Tibial nerve (tissue), 4 donors: ENCODE measurements at regions not wholly inside any gene's neighbourhood (a gene's known extent, or its start where the extent isn't known, plus 50 kb on each side); places are given as distances from the start of the nearest gene placed in this dataset.
"Not testable (repeated sequence)": the region's sequence is repeated elsewhere in the genome, so short reads cannot be mapped to it uniquely, and the experiment has no call there.

ENCODE experiments used
- DNase-seq, 2 donors: peaks; one replicate each; pipeline ENCODE4 v3.0.0-alpha.2; 2019; ENCODE audit warnings: low spot score in 2 of 2
- H3K27ac ChIP-seq, 4 donors: fragments of 200-600 bp; sonication (generic) in 3 of 4; one replicate each; pipeline ENCODE4 v1.5.1; 2017 to 2019; ENCODE audit warnings: mild to moderate bottlenecking in 1 of 4
- H3K27me3 ChIP-seq, 2 donors: fragments of 200-600 bp; sonication (generic) in 1 of 2; one replicate each; pipeline versions ENCODE4 v1.5.1 to v1.6.0; 2017 to 2019
- H3K36me3 ChIP-seq, 3 donors: fragments of 200-600 bp; sonication (generic); one replicate each; pipeline ENCODE4 v1.5.1; 2018 to 2019
- H3K4me1 ChIP-seq, 4 donors: fragments of 200-600 bp; sonication (generic) in 3 of 4; one replicate each; pipeline ENCODE4 v1.5.1; 2017 to 2019
- H3K4me3 ChIP-seq, 4 donors: fragments of 200-600 bp; sonication (generic) in 3 of 4; one replicate each; pipeline ENCODE4 v1.5.1; 2017 to 2019; ENCODE audit warnings: mild to moderate bottlenecking in 1 of 4, moderate library complexity in 1 of 4
- H3K9me3 ChIP-seq, 4 donors: fragments of 200-600 bp; sonication (generic) in 3 of 4; one replicate each; pipeline ENCODE4 v1.5.1; 2017 to 2019
- CTCF ChIP-seq, 5 experiments: fragments of 200-600 bp in 3 of 5; fragments of 450-650 bp in 2 of 5; sonication (generic) in 3 of 5; IDR thresholded peaks; one replicate each; pipeline ENCODE4 v1.5.1; 2016 to 2019; ENCODE audit warnings: antibody characterized with exemption in 5 of 5, mild to moderate bottlenecking in 3 of 5, moderate library complexity in 2 of 5
- EP300 ChIP-seq, 2 donors: sonication (generic); formaldehyde crosslinking; IDR thresholded peaks; one replicate each; pipeline ENCODE4 v1.6.1; 2017; ENCODE audit warnings: antibody characterized with exemption in 2 of 2, mild to moderate bottlenecking in 1 of 2
- POLR2A ChIP-seq, 2 donors: fragments of 450-650 bp; IDR thresholded peaks; one replicate each; pipeline ENCODE4 v1.6.1; 2017; ENCODE audit warnings: antibody characterized with exemption in 2 of 2, mild to moderate bottlenecking in 2 of 2, moderate library complexity in 2 of 2
- WGBS, 2 donors: methylation state at CpG; one replicate each; pipeline ENCODE4 v1.1.5; 2018; 5-methylcytosine and 5-hydroxymethylcytosine counted together

DNA sequence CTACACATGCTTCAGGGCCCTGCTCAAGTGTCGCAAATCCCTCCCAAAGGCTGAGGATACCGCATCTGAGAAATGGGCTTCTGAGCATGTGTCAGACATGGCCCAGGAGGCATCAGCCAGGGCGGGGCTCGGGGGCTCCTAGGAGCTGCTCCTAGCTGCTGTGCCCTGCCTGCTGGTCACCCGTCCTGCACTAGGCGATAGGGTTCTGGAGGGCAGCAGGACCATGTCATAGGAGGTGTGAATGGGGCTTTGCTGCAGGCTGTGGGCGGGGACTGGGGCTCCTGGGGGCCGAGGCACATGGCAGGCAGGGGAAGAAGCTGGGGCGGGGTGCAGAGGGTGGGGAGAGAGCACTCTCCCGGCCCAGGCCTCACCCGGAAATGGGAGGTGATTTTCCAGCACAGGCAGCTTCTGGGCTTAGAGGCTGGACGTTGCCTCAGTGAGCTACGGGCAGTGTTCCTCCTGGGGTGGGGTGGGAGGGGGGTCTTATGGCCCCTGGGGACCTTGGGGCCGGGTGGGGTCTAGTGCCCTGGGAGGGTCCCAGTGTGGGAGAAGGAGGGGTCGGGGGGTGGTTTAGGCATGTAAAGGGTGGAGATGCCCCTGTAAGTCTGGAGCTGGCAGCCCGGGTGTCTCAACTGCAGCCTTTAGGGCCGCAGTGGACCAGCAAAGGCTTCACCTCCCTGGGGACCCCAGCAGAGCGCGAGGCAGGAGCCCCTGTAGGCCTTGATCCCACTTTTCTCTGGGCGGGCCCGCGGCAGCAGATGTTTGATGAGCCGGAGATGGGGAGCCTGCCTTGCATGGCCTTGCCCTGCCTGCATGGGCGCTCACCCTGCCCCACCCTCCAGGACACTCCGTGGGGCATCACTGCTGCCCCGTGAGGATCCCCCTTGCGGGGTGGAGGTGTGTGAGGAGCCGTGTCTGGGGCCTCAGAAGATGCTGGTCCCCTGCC, 98.6 kb upstream of the LRPAP1 start:
- H3K27me3 ChIP-seq, result no peaks in the 10 kb centered on the region
- TF ChIP-seq POLR2A (IDR thresholded peaks at IDR 0.05) (no peak), CTCF (IDR thresholded peaks at IDR 0.05) (no peak), EP300 (IDR thresholded peaks at IDR 0.05) (no peak)
- DNase-seq, result no peak
- 42 to 43% methylated on average over 10 to 11 of the region's 28 CpGs for WGBS, 2 donors
- peaks cover 0 to 17% (median 0%) of the 10 kb centered on the region in 4 donors for H3K9me3 ChIP-seq
- H3K4me1 ChIP-seq, result no peaks in the 10 kb centered on the region
- no peak overlapping the region for H3K4me3 ChIP-seq
- no peak overlapping the region for H3K27ac ChIP-seq
- H3K36me3 ChIP-seq, result no peaks in the 10 kb centered on the region

DNA sequence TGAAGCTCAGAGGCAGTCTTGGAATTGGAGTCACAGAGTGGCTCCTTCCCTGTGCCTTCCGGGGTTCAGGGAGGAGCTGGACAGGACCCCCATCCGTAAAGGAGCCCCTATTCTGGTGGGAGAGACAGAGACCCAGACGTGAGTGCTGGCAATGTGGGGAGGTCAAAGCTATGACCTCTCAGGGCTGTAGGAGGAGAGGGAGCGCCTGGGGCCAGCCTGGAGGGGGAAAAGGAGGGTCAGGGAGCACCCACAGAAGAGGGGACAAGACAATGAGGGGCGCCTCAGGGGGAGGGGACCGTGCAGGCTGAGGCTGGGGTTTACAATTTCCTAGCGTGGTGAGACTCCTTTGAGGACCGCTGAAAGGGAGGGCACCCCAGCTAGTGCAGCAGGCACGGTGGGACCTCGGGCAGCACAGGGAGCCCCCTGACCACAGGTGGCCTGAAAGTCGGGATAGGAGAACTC, 97.9 kb upstream of the LRPAP1 start:
- no peak for TF ChIP-seq POLR2A (IDR thresholded peaks at IDR 0.05)
- TF ChIP-seq CTCF (IDR thresholded peaks at IDR 0.05), result no peak
- TF ChIP-seq EP300 (IDR thresholded peaks at IDR 0.05), result no peak
- H3K4me1 ChIP-seq, result no peaks in the 10 kb centered on the region
- no peak for DNase-seq
- H3K27ac ChIP-seq, result no peak overlapping the region
- H3K27me3 ChIP-seq, result no peaks in the 10 kb centered on the region
- H3K36me3 ChIP-seq, result no peaks in the 10 kb centered on the region
- peaks cover 0 to 12% (median 0%) of the 10 kb centered on the region in 4 donors for H3K9me3 ChIP-seq
- 54 to 60% methylated on average over 9 to 11 of the region's 11 CpGs for WGBS, 2 donors
- no peak overlapping the region for H3K4me3 ChIP-seq

DNA sequence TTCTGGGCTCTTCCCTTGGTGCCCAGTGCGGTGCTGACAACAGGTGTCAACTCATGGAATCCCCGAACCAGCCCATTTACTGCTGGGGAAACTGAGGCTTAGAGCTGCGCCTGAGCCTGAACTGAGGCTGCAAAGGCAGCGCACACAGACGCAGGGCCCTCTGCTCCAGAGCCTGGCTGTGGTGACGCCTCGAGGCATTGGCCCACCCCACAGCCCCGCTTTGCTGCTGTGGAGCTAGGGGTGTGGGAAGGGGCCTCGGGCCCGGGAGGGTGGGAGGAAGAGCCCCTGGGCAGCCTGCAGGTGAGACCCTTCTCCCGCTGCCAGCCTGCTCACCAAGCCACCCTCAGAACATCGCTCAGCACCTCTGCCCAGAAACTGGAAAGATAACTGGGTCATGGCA, 97.4 kb upstream of the LRPAP1 start:
- H3K27me3 ChIP-seq, result no peaks in the 10 kb centered on the region
- no peak for TF ChIP-seq CTCF (IDR thresholded peaks at IDR 0.05)
- TF ChIP-seq POLR2A (IDR thresholded peaks at IDR 0.05), result no peak
- TF ChIP-seq EP300 (IDR thresholded peaks at IDR 0.05), result no peak
- H3K4me3 ChIP-seq, result no peak overlapping the region
- 92 to 96% methylated on average over 8 to 10 of the region's 12 CpGs for WGBS, 2 donors
- no peak for DNase-seq
- peaks cover 0 to 11% (median 0%) of the 10 kb centered on the region in 4 donors for H3K9me3 ChIP-seq
- no peak overlapping the region for H3K27ac ChIP-seq
- no peaks in the 10 kb centered on the region for H3K4me1 ChIP-seq
- no peaks in the 10 kb centered on the region for H3K36me3 ChIP-seq

DNA sequence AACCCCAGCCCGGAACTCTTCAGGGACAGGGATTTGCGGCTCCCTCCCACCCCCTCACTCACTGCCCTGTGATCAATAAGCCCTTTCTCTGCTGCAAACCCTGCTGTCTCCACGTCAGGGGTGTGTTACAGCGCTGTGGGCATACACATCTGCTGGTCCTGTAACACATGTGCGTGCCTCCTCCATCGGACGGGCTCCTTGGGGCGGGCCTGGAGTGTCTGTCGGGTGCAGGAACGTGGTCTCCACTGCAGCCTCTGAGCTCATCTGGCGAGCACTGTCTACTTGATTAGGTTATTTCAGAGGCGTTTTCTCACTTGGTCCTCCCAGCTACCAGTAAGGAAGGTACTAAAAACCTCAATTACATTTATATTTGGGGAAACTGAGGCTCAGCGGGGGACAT, 97.0 kb upstream of the LRPAP1 start:
- WGBS, 2 donors, result 80 to 87% methylated on average over 13 of the region's 13 CpGs
- not testable (repeated sequence) for H3K9me3 ChIP-seq, H3K4me3 ChIP-seq, H3K27ac ChIP-seq, H3K36me3 ChIP-seq, DNase-seq, H3K4me1 ChIP-seq, H3K27me3 ChIP-seq

GRCh38 chr4:3628868-3629175, 96.6 kb upstream of the LRPAP1 start:
- H3K27me3 ChIP-seq, result peaks cover 0 to 3% of the 10 kb centered on the region in 2 donors

DNA sequence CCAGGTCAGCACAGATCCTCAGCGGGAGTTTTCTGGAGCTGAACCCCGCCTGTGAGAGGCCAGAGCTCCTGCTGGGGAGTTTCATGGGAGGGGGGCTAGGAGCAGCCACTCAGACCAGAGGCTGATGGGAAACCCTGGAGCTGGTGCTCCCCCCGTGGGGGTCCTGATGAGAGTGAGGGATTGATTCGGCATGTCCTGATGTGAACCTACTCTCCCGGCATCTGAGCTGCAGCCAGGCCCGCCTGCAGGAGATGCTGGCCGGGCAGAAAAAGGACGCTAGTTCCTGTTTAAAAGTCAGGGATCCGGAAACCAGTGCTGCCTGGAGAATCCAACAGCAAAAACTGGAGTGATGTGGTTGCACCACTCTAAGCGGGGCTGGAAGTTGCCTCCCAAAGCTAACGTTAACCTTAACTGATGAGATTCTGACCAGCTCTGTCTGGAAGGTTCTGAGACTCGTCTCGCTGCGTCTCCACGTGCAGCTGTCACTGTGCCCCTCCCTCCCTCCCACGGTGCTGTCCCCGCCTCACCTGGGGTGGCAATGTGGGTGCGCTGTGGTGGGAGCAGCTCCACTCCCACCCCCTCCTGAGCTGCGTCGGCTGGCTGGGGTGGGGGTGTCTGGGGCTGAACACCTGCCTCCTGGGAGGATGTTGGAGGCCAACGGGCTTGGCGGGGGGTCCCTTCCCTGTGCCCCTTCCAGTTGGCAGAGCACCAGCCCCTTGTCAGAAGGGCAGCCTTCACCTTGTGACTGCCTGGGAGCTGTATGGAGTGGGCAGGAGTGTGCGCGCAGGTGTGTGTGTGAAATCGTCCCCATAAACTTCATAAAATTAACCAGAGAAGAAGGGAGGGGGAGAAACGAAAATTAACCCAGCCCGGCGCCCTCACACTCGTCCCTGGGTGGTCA, 96.0 kb upstream of the LRPAP1 start:
- DNase-seq, H3K36me3 ChIP-seq, H3K9me3 ChIP-seq, H3K4me3 ChIP-seq, H3K27me3 ChIP-seq, H3K27ac ChIP-seq, H3K4me1 ChIP-seq: not testable (repeated sequence)
- WGBS, 2 donors, result 66 to 69% methylated on average over 25 to 27 of the region's 29 CpGs

More at GRCh38 chr4:3628868-3629175, 96.6 kb upstream of the LRPAP1 start:
- Histone ChIP-seq H3K9me3 (peaks cover 0 to 5% (median 0%) of the 10 kb centered on the region in 4 donors), H3K36me3 (no peaks in the 10 kb centered on the region), H3K4me1 (no peaks in the 10 kb centered on the region), H3K4me3 (no peak overlapping the region), H3K27ac (no peak overlapping the region)
- 84 to 85% methylated on average over 11 of the region's 11 CpGs for WGBS, 2 donors
- DNase-seq, result no peak
- no peak for TF ChIP-seq POLR2A (IDR thresholded peaks at IDR 0.05)

DNA sequence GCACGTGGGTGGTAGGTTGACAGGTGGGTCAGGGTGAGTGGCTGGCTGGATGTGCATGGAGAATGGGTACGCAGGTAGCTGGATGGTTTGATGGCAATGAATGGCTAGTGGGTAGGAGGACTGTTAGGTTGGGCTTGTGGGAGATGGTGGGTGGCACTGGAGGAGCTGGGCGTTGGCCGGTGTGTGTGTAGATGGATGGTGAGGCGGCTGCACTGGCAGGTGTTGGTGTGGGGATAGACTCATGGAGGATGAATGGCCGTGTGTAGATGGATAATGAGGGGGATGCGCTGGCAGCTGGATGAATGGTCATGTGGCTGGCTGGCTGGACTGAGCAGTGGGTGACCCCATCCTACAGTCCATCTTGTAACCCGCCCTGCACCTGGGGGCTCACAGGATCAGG, 95.2 kb upstream of the LRPAP1 start:
- not testable (repeated sequence) for H3K4me3 ChIP-seq, DNase-seq, H3K27me3 ChIP-seq, H3K4me1 ChIP-seq, H3K36me3 ChIP-seq, H3K27ac ChIP-seq, H3K9me3 ChIP-seq
- WGBS, 2 donors, result 82 to 90% methylated on average over 7 to 8 of the region's 8 CpGs

- not testable (repeated sequence) for H3K27ac ChIP-seq, H3K27me3 ChIP-seq, H3K4me3 ChIP-seq, DNase-seq, H3K4me1 ChIP-seq, H3K36me3 ChIP-seq
- WGBS, 2 donors, result 77 to 84% methylated on average over 24 of the region's 24 CpGs
- H3K9me3 ChIP-seq, result peaks cover 0 to 17% (median 0%) of the 10 kb centered on the region in 4 donors
These were observed 94.1 kb upstream of the LRPAP1 start for GRCh38 chr4:3626131-3626884.

- not testable (repeated sequence) for H3K27me3 ChIP-seq, DNase-seq
- 59 to 62% methylated on average over 8 of the region's 8 CpGs for WGBS, 2 donors
These were observed 93.2 kb upstream of the LRPAP1 start for GRCh38 chr4:3625286-3625875.

More at GRCh38 chr4:3625286-3625875, 93.2 kb upstream of the LRPAP1 start:
- peaks cover 0 to 18% (median 0%) of the 10 kb centered on the region in 4 donors for H3K9me3 ChIP-seq
- not testable (repeated sequence) for H3K36me3 ChIP-seq, H3K27ac ChIP-seq, H3K4me1 ChIP-seq, H3K4me3 ChIP-seq
